Astrocyte of the spinal cord (primary cell): ENCODE measurements at regions not wholly inside any gene's neighbourhood (a gene's known extent, or its start where the extent isn't known, plus 50 kb on each side); places are given as distances from the start of the nearest gene placed in this dataset.
"Not testable (repeated sequence)": the region's sequence is repeated elsewhere in the genome, so short reads cannot be mapped to it uniquely, and the experiment has no call there.

ENCODE experiments used
- DNase-seq: peaks from one replicate; pipeline ENCODE4 v3.0.0; 2011; ENCODE audit warnings: low read depth, low spot score
- H3K4me3 ChIP-seq: 2 replicates; pipeline ENCODE4 v1.5.1; 2011; ENCODE audit warnings: low read depth, mild to moderate bottlenecking, low read length, moderate library complexity
- in situ Hi-C: cut with HindIII; loops from 2 replicates; pipeline ENCODE4 v1.10.0; 2017; ENCODE audit warnings: low sequenced_read_pairs
- TF ChIP-seq, protein P1 (sequence below): IDR thresholded peaks from 2 replicates; pipeline ENCODE4 v1.5.1; 2012; ENCODE audit warnings: low read depth, mild to moderate bottlenecking, low read length, inconsistent platforms

DNA sequence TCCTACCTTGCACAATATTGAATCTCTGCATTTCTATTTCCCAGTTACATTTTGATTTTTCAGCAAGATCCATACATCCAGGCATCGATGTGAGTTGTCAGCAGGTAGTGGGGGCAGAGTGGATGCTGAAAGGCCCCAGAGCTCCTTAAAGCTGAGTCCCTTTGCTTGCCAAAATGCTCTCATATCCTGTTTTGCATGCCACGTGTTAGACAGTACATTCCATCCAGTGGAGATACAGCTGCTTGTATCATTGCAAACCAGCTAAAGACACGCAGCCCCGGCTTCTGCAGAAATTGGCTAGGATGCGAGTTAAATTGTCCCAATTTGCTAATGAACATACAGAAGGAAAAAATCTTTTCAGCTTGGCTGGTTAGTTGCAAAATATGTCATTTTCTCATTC is 179.6 kb upstream of the MXRA5 start:
- no peak overlapping the region for H3K4me3 ChIP-seq
- peak; percentile 13 for DNase-seq
- TF ChIP-seq, protein P1, sequence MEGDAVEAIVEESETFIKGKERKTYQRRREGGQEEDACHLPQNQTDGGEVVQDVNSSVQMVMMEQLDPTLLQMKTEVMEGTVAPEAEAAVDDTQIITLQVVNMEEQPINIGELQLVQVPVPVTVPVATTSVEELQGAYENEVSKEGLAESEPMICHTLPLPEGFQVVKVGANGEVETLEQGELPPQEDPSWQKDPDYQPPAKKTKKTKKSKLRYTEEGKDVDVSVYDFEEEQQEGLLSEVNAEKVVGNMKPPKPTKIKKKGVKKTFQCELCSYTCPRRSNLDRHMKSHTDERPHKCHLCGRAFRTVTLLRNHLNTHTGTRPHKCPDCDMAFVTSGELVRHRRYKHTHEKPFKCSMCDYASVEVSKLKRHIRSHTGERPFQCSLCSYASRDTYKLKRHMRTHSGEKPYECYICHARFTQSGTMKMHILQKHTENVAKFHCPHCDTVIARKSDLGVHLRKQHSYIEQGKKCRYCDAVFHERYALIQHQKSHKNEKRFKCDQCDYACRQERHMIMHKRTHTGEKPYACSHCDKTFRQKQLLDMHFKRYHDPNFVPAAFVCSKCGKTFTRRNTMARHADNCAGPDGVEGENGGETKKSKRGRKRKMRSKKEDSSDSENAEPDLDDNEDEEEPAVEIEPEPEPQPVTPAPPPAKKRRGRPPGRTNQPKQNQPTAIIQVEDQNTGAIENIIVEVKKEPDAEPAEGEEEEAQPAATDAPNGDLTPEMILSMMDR: no peak
- in situ Hi-C loops: no loop called here

DNA sequence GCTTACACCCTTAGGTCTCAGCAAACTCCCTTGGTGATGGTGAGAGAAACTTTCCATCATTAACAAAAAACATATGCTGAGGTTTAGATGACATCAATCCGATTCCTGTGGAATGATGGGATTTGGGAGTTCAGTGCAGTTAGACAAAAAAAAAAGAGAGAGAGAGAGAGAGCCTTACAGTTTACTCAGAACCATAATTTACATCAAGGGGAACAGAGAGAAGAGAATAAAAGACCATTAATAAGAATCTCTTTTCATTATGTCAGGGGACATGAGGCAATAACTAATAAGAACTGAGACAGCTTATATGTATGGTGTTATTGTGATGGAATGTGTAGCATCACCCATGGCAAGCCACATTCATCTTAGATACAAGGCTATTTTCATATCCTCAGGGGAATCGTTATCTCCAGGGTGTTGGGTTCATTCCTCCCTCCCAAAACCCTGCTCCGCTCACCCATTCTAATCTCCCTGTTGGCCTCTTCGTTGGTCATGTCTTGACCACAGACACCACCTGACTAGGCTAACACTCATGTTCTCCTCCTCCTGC is 175.7 kb upstream of the MXRA5 start:
- TF ChIP-seq, protein P1: no peak
- peak; percentile 46 for DNase-seq
- in situ Hi-C loops: no loop called here
- no peak overlapping the region for H3K4me3 ChIP-seq

GRCh38 chrX:3521396-3521795 is 174.9 kb upstream of the MXRA5 start:
- in situ Hi-C loops: no loop called here
- no peak overlapping the region for H3K4me3 ChIP-seq
- peak; percentile 37 for DNase-seq
- TF ChIP-seq, protein P1: no peak

- peak; percentile 33 for DNase-seq
- in situ Hi-C loops: no loop called here
- TF ChIP-seq, protein P1: no peak
- H3K4me3 ChIP-seq: no peak overlapping the region
These were observed 174.5 kb upstream of the MXRA5 start for GRCh38 chrX:3520982-3521381.

DNA sequence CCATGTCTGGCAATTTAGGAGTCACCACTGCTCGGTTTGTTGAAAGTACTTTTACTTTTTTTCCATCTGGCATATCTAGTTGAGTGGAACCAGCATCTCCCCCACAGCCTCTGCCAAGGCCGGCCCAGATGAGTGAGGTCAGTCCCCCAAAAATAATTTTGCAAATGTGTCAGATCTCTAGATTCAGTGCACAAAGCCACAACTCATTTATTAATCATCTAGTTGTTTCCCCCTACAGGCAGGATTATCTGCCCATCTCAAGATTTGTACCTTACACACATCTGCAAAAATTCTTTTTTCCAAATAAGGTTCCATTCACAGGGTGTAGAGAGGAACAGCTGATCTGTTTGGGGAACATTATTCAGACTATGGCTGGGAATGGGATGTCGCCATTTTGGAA is 174.0 kb upstream of the MXRA5 start:
- in situ Hi-C loops: no loop called here
- H3K4me3 ChIP-seq: no peak overlapping the region
- TF ChIP-seq, protein P1: no peak
- no peak for DNase-seq

DNA sequence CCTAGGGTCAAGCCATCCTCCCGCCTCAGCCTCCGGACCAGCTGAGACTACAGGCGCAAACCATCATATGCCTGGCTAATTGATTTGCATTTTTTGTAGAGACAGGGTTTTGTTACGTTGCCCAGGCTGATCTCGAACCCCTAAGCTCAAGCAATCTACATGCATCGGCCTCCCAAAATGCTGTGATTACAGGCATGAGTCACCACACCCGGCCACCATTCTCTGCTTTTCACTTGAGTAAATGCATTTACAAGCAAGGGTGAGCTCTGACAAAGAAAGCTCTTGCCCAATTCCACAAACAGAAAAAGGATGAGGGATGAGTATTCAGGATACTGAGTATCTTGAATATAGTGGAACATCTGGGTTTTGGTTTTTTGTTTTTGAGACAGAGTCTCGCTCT is 172.9 kb upstream of the MXRA5 start:
- H3K4me3 ChIP-seq, in situ Hi-C loops: not testable (repeated sequence)
- peak; percentile 32 for DNase-seq

- no peak overlapping the region for H3K4me3 ChIP-seq
- DNase-seq: peak; percentile 89
- in situ Hi-C loops: no loop called here
- TF ChIP-seq, protein P1: no peak
These were observed 172.4 kb upstream of the MXRA5 start for GRCh38 chrX:3518870-3519269.
